Activated T-cell treated with anti-CD3 and anti-CD28 coated beads, Interleukin-2, amount 50 U/mL, for 4 hours (primary cell): ENCODE measurements at regions not wholly inside any gene's neighbourhood (a gene's known extent, or its start where the extent isn't known, plus 50 kb on each side); places are given as distances from the start of the nearest gene placed in this dataset.

Source experiments
- ATAC-seq, 2 donors: fragments of 200-7000 bp; cut with Tn5 transposase; one replicate each; pipeline ENCODE4 v1.10.0; 2021
- DNase-seq: peaks from one replicate; pipeline ENCODE4 v3.0.0-alpha.2; 2020
- H3K27me3 Mint-ChIP-seq: one replicate; pipeline ENCODE4 v1.8.0; 2021; ENCODE audit warnings: low read depth, mixed read lengths
- H3K36me3 Mint-ChIP-seq: one replicate; pipeline ENCODE4 v1.8.0; 2022; ENCODE audit warnings: mixed read lengths; ENCODE audit not compliant: insufficient read depth
- H3K4me1 Mint-ChIP-seq: one replicate; pipeline ENCODE4 v1.8.0; 2021; ENCODE audit warnings: low read depth, mixed read lengths
- H3K4me3 Mint-ChIP-seq: one replicate; pipeline ENCODE4 v1.8.0; 2021; ENCODE audit warnings: mild to moderate bottlenecking, moderate library complexity, mixed read lengths
- H3K9me3 Mint-ChIP-seq: one replicate; pipeline ENCODE4 v1.8.0; 2021; ENCODE audit warnings: mixed read lengths

- H3K9me3 Mint-ChIP-seq: peaks cover 15% of the 10 kb centered on the region
- DNase-seq: no peak
- peaks cover 19% of the 10 kb centered on the region for H3K27me3 Mint-ChIP-seq
- H3K36me3 Mint-ChIP-seq: no peaks in the 10 kb centered on the region
- ATAC-seq: no peak
- no peaks in the 10 kb centered on the region for H3K4me1 Mint-ChIP-seq
- no peak overlapping the region for H3K4me3 Mint-ChIP-seq
Observed at GRCh38 chr1:37277366-37277765, 197.0 kb upstream of the ZC3H12A start.

- Mint-ChIP-seq H3K9me3 (peaks cover 19% of the 10 kb centered on the region), H3K27me3 (peaks cover 31% of the 10 kb centered on the region), H3K4me1 (no peaks in the 10 kb centered on the region), H3K36me3 (no peaks in the 10 kb centered on the region), H3K4me3 (no peak overlapping the region)
- ATAC-seq (no peak), DNase-seq (no peak)
Observed at GRCh38 chr1:37281354-37281753, 193.0 kb upstream of the ZC3H12A start.

GRCh38 chr1:37282764-37283163 is 191.6 kb upstream of the ZC3H12A start:
- no peak for ATAC-seq
- H3K4me3 Mint-ChIP-seq: no peak overlapping the region
- DNase-seq: no peak
- peaks cover 29% of the 10 kb centered on the region for H3K27me3 Mint-ChIP-seq
- no peaks in the 10 kb centered on the region for H3K4me1 Mint-ChIP-seq
- no peaks in the 10 kb centered on the region for H3K36me3 Mint-ChIP-seq
- peaks cover 19% of the 10 kb centered on the region for H3K9me3 Mint-ChIP-seq

GRCh38 chr1:37284053-37284452 is 190.3 kb upstream of the ZC3H12A start:
- Mint-ChIP-seq H3K4me3 (no peak overlapping the region), H3K36me3 (no peaks in the 10 kb centered on the region)

GRCh38 chr1:37286881-37287280 is 187.5 kb upstream of the ZC3H12A start:
- Mint-ChIP-seq H3K9me3 (peaks cover 5% of the 10 kb centered on the region), H3K36me3 (no peaks in the 10 kb centered on the region), H3K4me3 (no peak overlapping the region), H3K27me3 (peaks cover 23% of the 10 kb centered on the region), H3K4me1 (no peaks in the 10 kb centered on the region)
- ATAC-seq: no peak
- DNase-seq: no peak

More at GRCh38 chr1:37284053-37284452, 190.3 kb upstream of the ZC3H12A start:
- H3K27me3 Mint-ChIP-seq: peaks cover 24% of the 10 kb centered on the region
- no peaks in the 10 kb centered on the region for H3K4me1 Mint-ChIP-seq
- H3K9me3 Mint-ChIP-seq: peaks cover 19% of the 10 kb centered on the region
- ATAC-seq: no peak
- DNase-seq: no peak

GRCh38 chr1:37288900-37289299 is 185.5 kb upstream of the ZC3H12A start:
- no peak for DNase-seq
- ATAC-seq: no peak
- H3K4me1 Mint-ChIP-seq: no peaks in the 10 kb centered on the region
- H3K4me3 Mint-ChIP-seq: no peak overlapping the region
- H3K36me3 Mint-ChIP-seq: no peaks in the 10 kb centered on the region
- peaks cover 4% of the 10 kb centered on the region for H3K9me3 Mint-ChIP-seq
- peaks cover 9% of the 10 kb centered on the region for H3K27me3 Mint-ChIP-seq

GRCh38 chr1:37290718-37291117 is 183.7 kb upstream of the ZC3H12A start:
- H3K27me3 Mint-ChIP-seq: peaks cover 18% of the 10 kb centered on the region
- no peak overlapping the region for H3K4me3 Mint-ChIP-seq
- DNase-seq (no peak), ATAC-seq (no peak)
- no peaks in the 10 kb centered on the region for H3K36me3 Mint-ChIP-seq
- no peaks in the 10 kb centered on the region for H3K4me1 Mint-ChIP-seq
- H3K9me3 Mint-ChIP-seq: no peaks in the 10 kb centered on the region

- no peak overlapping the region for H3K4me3 Mint-ChIP-seq
- DNase-seq: no peak
- ATAC-seq: no peak
- H3K36me3 Mint-ChIP-seq: no peaks in the 10 kb centered on the region
- no peaks in the 10 kb centered on the region for H3K9me3 Mint-ChIP-seq
- no peaks in the 10 kb centered on the region for H3K4me1 Mint-ChIP-seq
- H3K27me3 Mint-ChIP-seq: peaks cover 21% of the 10 kb centered on the region
Observed at GRCh38 chr1:37292789-37293188, 181.6 kb upstream of the ZC3H12A start.

- no peak for DNase-seq
- Mint-ChIP-seq H3K9me3 (no peaks in the 10 kb centered on the region), H3K27me3 (peaks cover 23% of the 10 kb centered on the region), H3K36me3 (no peaks in the 10 kb centered on the region), H3K4me3 (no peak overlapping the region), H3K4me1 (no peaks in the 10 kb centered on the region)
- ATAC-seq: no peak
Observed at GRCh38 chr1:37294096-37294495, 180.3 kb upstream of the ZC3H12A start.

- Mint-ChIP-seq H3K4me3 (no peak overlapping the region), H3K27me3 (peaks cover 25% of the 10 kb centered on the region), H3K4me1 (no peaks in the 10 kb centered on the region), H3K36me3 (no peaks in the 10 kb centered on the region), H3K9me3 (no peaks in the 10 kb centered on the region)
- no peak for ATAC-seq
- DNase-seq: no peak
Observed at GRCh38 chr1:37294529-37294928, 179.9 kb upstream of the ZC3H12A start.

- Mint-ChIP-seq H3K36me3 (no peaks in the 10 kb centered on the region), H3K4me1 (no peaks in the 10 kb centered on the region), H3K9me3 (no peaks in the 10 kb centered on the region), H3K4me3 (no peak overlapping the region), H3K27me3 (peaks cover 24% of the 10 kb centered on the region)
- no peak for ATAC-seq
- DNase-seq: no peak
Observed at GRCh38 chr1:37298769-37299168, 175.6 kb upstream of the ZC3H12A start.

- ATAC-seq: no peak
Observed at GRCh38 chr1:37299216-37299615, 175.2 kb upstream of the ZC3H12A start.

GRCh38 chr1:37303884-37304574 is 170.4 kb upstream of the ZC3H12A start:
- ATAC-seq (no peak), DNase-seq (no peak)
- no peak overlapping the region for H3K4me3 Mint-ChIP-seq
- no peaks in the 10 kb centered on the region for H3K36me3 Mint-ChIP-seq
- no peaks in the 10 kb centered on the region for H3K9me3 Mint-ChIP-seq
- peaks cover 17% of the 10 kb centered on the region for H3K27me3 Mint-ChIP-seq
- H3K4me1 Mint-ChIP-seq: no peaks in the 10 kb centered on the region

More at GRCh38 chr1:37299216-37299615, 175.2 kb upstream of the ZC3H12A start:
- no peak overlapping the region for H3K4me3 Mint-ChIP-seq
- H3K36me3 Mint-ChIP-seq: no peaks in the 10 kb centered on the region
- no peaks in the 10 kb centered on the region for H3K9me3 Mint-ChIP-seq
- no peak for DNase-seq
- H3K4me1 Mint-ChIP-seq: no peaks in the 10 kb centered on the region
- peaks cover 21% of the 10 kb centered on the region for H3K27me3 Mint-ChIP-seq

- H3K4me1 Mint-ChIP-seq: no peaks in the 10 kb centered on the region
- H3K27me3 Mint-ChIP-seq: peaks cover 16% of the 10 kb centered on the region
Observed at GRCh38 chr1:37305108-37305507, 169.3 kb upstream of the ZC3H12A start.

GRCh38 chr1:37305841-37306240 is 168.5 kb upstream of the ZC3H12A start:
- Mint-ChIP-seq H3K27me3 (peaks cover 18% of the 10 kb centered on the region), H3K4me3 (no peak overlapping the region)

More at GRCh38 chr1:37305108-37305507, 169.3 kb upstream of the ZC3H12A start:
- Mint-ChIP-seq H3K36me3 (no peaks in the 10 kb centered on the region), H3K4me3 (no peak overlapping the region), H3K9me3 (no peaks in the 10 kb centered on the region)
- no peak for DNase-seq
- no peak for ATAC-seq

More at GRCh38 chr1:37305841-37306240, 168.5 kb upstream of the ZC3H12A start:
- Mint-ChIP-seq H3K36me3 (no peaks in the 10 kb centered on the region), H3K9me3 (no peaks in the 10 kb centered on the region), H3K4me1 (no peaks in the 10 kb centered on the region)
- ATAC-seq (no peak), DNase-seq (no peak)
